Endothelial cell (in vitro differentiated cells): ENCODE measurements at regions not wholly inside any gene's neighbourhood (a gene's known extent, or its start where the extent isn't known, plus 50 kb on each side); places are given as distances from the start of the nearest gene placed in this dataset.

Experiments
- DNase-seq: peaks from one replicate; pipeline ENCODE4 v3.0.0; 2021; ENCODE audit warnings: low spot score
- H3K27ac Mint-ChIP-seq: one replicate; pipeline ENCODE4 v1.8.0; 2021; ENCODE audit warnings: mixed read lengths, inconsistent platforms; ENCODE audit not compliant: unreplicated experiment
- H3K27me3 Mint-ChIP-seq: one replicate; pipeline ENCODE4 v1.8.0; 2021; ENCODE audit warnings: mild to moderate bottlenecking, moderate library complexity, mixed read lengths, inconsistent platforms; ENCODE audit not compliant: unreplicated experiment
- H3K36me3 Mint-ChIP-seq: one replicate; pipeline ENCODE4 v1.8.0; 2021; ENCODE audit warnings: mild to moderate bottlenecking, low read depth, mixed read lengths, inconsistent platforms; ENCODE audit not compliant: unreplicated experiment
- H3K4me1 Mint-ChIP-seq: one replicate; pipeline ENCODE4 v1.8.0; 2021; ENCODE audit warnings: mild to moderate bottlenecking, mixed read lengths, inconsistent platforms; ENCODE audit not compliant: unreplicated experiment
- H3K4me3 Mint-ChIP-seq: one replicate; pipeline ENCODE4 v1.8.0; 2021; ENCODE audit warnings: mild to moderate bottlenecking, mixed read lengths, inconsistent platforms; ENCODE audit not compliant: unreplicated experiment
- H3K9me3 Mint-ChIP-seq: one replicate; pipeline ENCODE4 v1.8.0; 2021; ENCODE audit warnings: mixed read lengths, inconsistent platforms; ENCODE audit not compliant: unreplicated experiment
- CTCF ChIP-seq: fragments of 200-600 bp; sonication (generic); IDR thresholded peaks from one replicate; pipeline ENCODE4 v1.5.0; 2021; ENCODE audit warnings: antibody characterized with exemption; ENCODE audit not compliant: unreplicated experiment

DNA sequence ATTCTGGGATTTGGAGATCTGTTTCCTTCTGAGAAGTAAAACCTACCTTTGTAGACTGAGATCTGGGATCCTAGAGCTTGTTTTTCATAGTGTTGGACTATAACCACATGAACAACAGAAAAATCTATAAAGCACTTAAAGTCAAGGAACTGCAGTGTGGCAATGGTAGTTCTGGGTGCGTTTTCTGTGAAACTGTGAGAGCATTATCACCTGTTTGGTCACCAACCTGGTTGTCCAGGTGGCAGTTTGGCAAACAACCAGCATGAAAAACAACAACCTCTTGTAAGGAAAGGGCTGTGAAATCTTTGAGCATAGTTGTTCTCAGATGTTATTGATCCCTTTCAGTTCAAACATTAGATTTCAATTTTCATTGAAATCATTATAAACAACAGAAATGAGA lies 215.8 kb upstream of the CITED2 start:
- H3K36me3 Mint-ChIP-seq, result no peaks in the 10 kb centered on the region
- no peak for TF ChIP-seq CTCF
- no peak overlapping the region for H3K27ac Mint-ChIP-seq
- no peak overlapping the region for H3K4me3 Mint-ChIP-seq
- H3K4me1 Mint-ChIP-seq, result peaks cover 9% of the 10 kb centered on the region
- no peak for DNase-seq
- no peaks in the 10 kb centered on the region for H3K27me3 Mint-ChIP-seq
- no peaks in the 10 kb centered on the region for H3K9me3 Mint-ChIP-seq

DNA sequence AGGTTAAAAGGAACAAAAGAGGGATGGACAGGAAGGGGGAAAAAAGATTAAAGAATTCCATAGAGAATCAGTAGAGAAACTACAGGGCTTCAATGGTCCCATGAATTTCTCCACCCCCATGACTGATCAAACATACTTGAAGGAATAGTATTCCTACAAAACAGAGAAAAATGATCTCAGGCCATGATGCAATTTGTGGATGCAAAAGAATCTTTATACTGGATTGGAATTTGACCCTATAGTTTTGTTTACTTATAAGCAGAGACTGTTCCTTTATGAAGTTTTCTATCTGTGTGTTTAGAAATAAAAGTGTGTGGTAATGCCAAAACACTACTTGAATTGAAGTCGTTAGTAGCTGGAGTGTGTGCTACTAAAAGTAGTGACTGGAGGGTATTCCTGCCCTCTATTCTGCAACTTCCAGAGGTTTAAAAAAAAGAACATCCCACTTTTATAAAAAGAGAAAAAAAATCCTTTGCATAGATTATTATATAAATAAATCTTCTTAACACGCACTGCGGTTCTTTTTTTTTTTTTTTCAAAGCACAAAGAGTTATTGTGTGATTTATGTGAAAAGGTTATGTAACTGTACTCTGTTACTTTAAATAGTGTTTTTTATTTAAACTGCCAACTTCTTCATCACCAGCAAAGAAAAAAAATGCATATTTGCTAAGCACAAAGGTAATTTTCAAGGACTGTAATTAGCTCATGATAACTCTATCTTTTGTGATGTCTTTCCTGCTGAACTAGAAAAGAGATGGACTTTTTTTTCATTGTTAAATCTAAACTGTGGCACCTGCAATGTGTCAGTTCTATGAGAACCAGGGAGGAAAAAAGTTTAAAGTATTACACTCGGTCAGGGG lies 214.5 kb upstream of the CITED2 start:
- Mint-ChIP-seq H3K4me3 (no peak overlapping the region), H3K9me3 (no peaks in the 10 kb centered on the region), H3K36me3 (no peaks in the 10 kb centered on the region), H3K4me1 (peaks cover 12% of the 10 kb centered on the region), H3K27ac (no peak overlapping the region), H3K27me3 (no peaks in the 10 kb centered on the region)
- DNase-seq, result no peak
- TF ChIP-seq CTCF, result no peak

DNA sequence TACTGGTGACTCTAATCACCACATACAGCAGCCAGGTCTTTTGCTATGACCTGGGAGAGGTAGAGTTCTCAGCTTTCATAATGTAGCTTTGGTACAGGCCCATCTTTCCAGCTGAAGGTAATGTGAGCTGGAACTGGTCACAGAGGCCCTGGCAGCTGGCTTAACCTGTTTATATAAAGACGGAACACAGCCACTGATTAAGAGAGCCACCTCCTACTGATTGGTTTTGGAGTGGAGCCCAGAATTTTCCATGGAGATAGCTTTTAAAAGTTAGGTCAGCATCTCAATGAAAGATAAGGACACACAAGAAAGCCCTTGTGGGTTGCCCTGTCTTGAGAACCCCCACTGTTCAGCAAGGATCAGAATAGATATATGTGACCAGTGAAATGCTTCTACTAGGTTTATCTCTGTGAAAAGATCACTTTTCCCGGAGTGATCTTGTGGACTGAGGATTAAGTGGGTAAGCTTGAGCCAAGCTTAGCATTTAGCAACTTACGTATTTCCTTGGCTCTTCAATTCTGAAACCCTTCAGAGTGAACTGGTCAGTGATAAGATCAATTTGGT lies 213.7 kb upstream of the CITED2 start:
- no peak for TF ChIP-seq CTCF
- Mint-ChIP-seq H3K4me1 (peaks cover 12% of the 10 kb centered on the region), H3K36me3 (no peaks in the 10 kb centered on the region), H3K27me3 (no peaks in the 10 kb centered on the region), H3K9me3 (no peaks in the 10 kb centered on the region), H3K27ac (no peak overlapping the region), H3K4me3 (no peak overlapping the region)
- no peak for DNase-seq

- no peaks in the 10 kb centered on the region for H3K9me3 Mint-ChIP-seq
- no peaks in the 10 kb centered on the region for H3K27me3 Mint-ChIP-seq
- TF ChIP-seq CTCF, result no peak
- H3K36me3 Mint-ChIP-seq, result no peaks in the 10 kb centered on the region
- no peak overlapping the region for H3K4me3 Mint-ChIP-seq
- H3K4me1 Mint-ChIP-seq, result peaks cover 10% of the 10 kb centered on the region
- H3K27ac Mint-ChIP-seq, result no peak overlapping the region
- no peak for DNase-seq
These were observed 213.0 kb upstream of the CITED2 start for GRCh38 chr6:139587469-139587868.

- H3K27me3 Mint-ChIP-seq, result no peaks in the 10 kb centered on the region
- no peak for DNase-seq
- H3K36me3 Mint-ChIP-seq, result no peaks in the 10 kb centered on the region
- no peak overlapping the region for H3K4me3 Mint-ChIP-seq
- no peak for TF ChIP-seq CTCF
- no peak overlapping the region for H3K27ac Mint-ChIP-seq
- H3K9me3 Mint-ChIP-seq, result no peaks in the 10 kb centered on the region
- peaks cover 3% of the 10 kb centered on the region for H3K4me1 Mint-ChIP-seq
These were observed 211.8 kb upstream of the CITED2 start for GRCh38 chr6:139586273-139586672.
